ENCODE measurements at regions not wholly inside any gene's neighbourhood (a gene's known extent, or its start where the extent isn't known, plus 50 kb on each side); places are given as distances from the start of the nearest gene placed in this dataset.

GRCh38 chr15:80334521-80334920 is 69.7 kb upstream of the ARNT2 start (continued):
- TF ChIP-seq CHD1 (IDR thresholded peaks at IDR 0.05; ENCODE audit: low read depth, low read length): no peak
- TF ChIP-seq GABPA (IDR thresholded peaks at IDR 0.05; ENCODE audit: borderline replicate concordance, insufficient read depth, low read length): no peak
- no peak for TF ChIP-seq CHD2 (IDR thresholded peaks at IDR 0.05; ENCODE audit: low read length)
- TF ChIP-seq TBP (IDR thresholded peaks at IDR 0.05; ENCODE audit: low read depth, low read length): no peak
- no peak for TF ChIP-seq CBX5 (IDR thresholded peaks at IDR 0.05; ENCODE audit: low read depth, low read length)

Data from H1 (cell line).